ENCODE measurements at regions not wholly inside any gene's neighbourhood (a gene's known extent, or its start where the extent isn't known, plus 50 kb on each side); places are given as distances from the start of the nearest gene placed in this dataset.

DNA sequence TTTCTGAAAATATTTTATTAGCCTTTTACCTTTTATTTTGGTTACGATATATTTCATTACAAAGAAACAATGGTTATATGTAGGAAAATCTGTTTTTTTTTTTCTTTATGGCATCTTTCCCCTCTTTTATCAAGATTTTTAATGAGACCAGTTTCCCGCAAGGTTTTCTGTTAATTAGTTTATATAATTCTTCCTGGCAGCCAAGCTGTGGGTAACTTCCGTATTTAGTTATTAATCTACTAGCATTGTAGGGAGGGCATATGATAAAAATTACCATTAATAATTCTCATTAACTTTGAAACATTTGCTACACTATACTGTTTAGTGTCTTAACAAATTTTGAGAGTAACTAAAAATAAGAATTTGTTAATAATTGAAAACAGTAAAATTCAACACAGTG, 181.1 kb upstream of the GPRIN3 start:
- no peak for TF ChIP-seq POLR2A (IDR thresholded peaks at IDR 0.05; ENCODE audit: low read length)
- TF ChIP-seq GATA1 (IDR thresholded peaks at IDR 0.05; ENCODE audit: low read depth, low read length), result no peak
- DNase-seq, result no peak

DNA sequence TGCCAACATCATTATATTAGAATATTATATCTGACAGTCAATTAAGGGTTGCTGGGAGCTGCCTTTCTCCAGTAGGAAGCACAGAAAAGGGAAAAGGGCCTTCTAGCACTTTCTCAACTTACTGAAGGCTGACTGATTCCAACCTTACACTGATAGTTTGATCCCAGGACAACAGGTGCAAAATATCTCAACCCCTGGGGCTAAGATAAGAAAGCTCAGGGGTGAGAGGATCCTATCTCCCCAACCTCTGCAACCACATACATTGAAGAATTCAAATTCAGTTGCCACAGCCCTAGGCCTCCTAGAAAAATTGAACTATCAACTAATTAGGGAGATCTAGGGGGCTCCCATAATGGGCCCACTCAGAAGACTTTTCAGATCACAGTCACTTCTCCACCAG, 179.1 kb upstream of the GPRIN3 start:
- TF ChIP-seq POLR2A (IDR thresholded peaks at IDR 0.05; ENCODE audit: low read length) (no peak), GATA1 (IDR thresholded peaks at IDR 0.05; ENCODE audit: low read depth, low read length) (no peak)
- no peak for DNase-seq

DNA sequence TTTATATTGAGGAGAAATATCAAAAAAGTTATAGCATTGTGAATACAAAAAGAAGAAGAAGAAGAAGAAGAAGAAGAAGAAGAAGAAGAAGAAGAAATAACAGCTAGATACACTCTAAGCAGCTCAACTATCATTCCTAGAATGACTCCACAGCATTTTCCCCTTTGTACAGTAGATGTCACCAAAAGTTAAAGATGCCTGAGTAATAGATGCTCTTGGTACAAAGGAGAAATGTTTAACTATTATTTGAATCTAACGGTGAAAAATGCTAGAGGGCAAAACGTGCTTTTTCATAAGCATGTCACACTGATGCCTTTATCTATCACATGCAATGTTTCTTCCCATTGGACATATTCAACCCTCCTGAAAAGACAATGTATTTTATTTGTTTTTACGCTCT, 178.4 kb upstream of the GPRIN3 start:
- DNase-seq, result peak in 1 of 2 experiments; percentile 11
- no peak for TF ChIP-seq GATA1 (IDR thresholded peaks at IDR 0.05; ENCODE audit: low read depth, low read length)
- TF ChIP-seq POLR2A (IDR thresholded peaks at IDR 0.05; ENCODE audit: low read length), result no peak

DNA sequence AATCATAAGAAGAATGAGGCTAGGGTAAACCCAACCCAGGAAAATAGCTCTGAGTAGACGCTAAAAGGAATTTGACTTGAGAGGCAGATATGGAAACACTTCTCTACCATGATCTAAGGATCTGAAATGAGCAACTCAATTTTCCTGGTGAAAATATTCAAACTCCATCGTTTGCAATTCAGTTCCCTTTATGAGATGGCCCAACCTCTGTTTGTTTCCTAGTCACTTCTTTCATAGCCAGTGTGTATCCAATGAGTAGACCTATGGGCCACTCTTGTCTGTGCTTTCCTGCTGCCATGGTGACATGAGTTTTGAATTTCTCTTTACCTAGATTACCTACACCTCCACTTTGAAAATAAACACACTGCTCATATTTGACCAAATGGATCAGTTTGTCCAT, 176.2 kb upstream of the GPRIN3 start:
- no peak for DNase-seq
- TF ChIP-seq GATA1 (IDR thresholded peaks at IDR 0.05; ENCODE audit: low read depth, low read length) (no peak), POLR2A (IDR thresholded peaks at IDR 0.05; ENCODE audit: low read length) (no peak)

DNA sequence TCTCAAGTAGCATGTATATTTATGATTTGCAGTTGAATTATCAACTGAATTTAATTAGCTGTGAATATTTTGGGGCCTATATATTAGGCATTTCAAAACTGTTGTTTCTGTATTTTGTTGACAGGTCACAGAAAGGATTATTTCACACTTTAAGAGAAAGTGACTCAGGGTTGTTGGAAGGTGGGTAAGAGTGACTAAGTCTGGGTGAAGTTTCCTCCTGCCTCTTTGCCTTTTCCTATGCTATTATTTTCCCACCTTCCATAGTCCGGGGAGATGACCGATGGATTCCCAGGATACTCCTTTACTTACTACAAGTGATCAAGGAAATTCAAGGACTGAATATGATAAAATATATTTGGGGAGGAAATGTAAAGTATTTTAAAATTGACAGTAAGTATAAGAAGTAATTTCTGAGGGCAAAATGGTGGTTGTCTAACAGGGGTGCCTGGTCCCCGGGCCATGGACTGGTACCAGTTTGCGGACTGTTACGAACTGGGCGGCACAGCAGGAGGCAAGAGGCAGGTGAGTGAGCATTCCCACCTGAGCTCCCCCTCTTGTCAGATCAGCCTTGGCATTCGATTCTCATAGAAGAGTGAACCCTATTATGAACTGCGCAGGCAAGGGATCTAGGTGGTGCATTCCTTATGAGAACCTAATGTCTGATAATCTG, 175.5 kb upstream of the GPRIN3 start:
- DNase-seq, result no peak
- no peak for TF ChIP-seq GATA1 (IDR thresholded peaks at IDR 0.05; ENCODE audit: low read depth, low read length)
- TF ChIP-seq POLR2A (IDR thresholded peaks at IDR 0.05; ENCODE audit: low read length), result no peak

DNA sequence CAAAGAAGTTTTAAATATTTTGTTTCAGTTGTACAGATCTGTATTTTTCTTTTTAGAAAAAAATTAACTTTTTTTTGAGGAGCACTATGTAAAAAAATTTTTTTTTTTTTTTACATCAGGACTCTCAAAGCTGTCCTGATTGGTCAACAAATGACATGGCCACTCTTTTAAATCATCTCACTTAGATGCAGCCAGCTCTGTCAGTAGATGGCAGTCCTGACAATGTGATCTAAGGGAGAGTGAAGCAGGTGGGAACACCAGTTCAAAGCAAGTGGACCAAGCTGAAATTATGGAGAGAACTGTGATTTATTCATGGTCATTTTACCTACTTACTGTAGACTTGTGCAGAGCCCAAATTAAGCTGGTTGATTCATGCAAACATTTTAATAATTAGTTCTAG, 174.7 kb upstream of the GPRIN3 start:
- peak; percentile 36 to 42 for DNase-seq
- TF ChIP-seq GATA1 (IDR thresholded peaks at IDR 0.05; ENCODE audit: low read depth, low read length), result no peak
- no peak for TF ChIP-seq POLR2A (IDR thresholded peaks at IDR 0.05; ENCODE audit: low read length)

DNA sequence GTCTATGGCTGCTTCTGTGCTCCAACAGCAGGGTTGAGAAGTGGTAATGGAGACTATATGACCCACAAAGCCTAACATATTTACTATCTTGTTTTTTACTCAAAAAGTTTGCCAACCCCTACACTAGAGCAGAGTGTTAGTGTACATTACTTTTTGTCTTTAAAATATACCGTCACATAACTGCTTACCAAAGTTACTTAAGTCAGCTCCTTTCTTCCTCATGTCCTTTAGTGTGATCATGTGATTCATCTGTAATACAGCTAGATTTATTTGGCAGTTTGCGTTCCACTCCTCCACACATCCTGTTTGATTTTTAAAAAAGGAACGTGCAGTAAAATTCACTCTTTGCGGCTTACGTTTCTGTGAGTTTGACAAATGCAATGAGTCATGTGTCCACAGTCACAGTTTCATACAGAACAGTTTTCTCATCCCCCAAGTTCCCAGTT, 162.4 kb upstream of the GPRIN3 start:
- peak in 1 of 2 experiments; percentile 14 for DNase-seq
- TF ChIP-seq GATA1 (IDR thresholded peaks at IDR 0.05; ENCODE audit: low read depth, low read length) (no peak), POLR2A (IDR thresholded peaks at IDR 0.05; ENCODE audit: low read length) (no peak)

DNA sequence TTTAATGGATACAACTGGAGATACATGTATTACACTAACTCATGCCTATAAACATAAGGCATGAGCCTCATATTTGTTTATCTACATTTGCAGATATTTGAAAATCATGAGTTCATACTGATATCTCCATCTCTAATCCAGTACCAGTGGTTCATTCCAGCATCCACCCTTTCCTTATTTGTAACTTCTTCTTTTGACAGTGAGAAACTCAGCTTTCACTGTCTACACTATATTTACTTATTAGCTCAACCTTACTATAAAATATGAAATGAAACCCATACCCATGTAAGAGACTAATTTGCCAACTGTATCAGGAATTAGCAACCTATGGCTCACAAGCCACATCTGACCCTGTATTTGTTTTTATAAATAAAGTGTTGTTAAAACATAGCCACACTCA, 161.9 kb upstream of the GPRIN3 start:
- TF ChIP-seq POLR2A (IDR thresholded peaks at IDR 0.05; ENCODE audit: low read length) (no peak), GATA1 (IDR thresholded peaks at IDR 0.05; ENCODE audit: low read depth, low read length) (no peak)
- DNase-seq, result peak in 1 of 2 experiments; percentile 12

DNA sequence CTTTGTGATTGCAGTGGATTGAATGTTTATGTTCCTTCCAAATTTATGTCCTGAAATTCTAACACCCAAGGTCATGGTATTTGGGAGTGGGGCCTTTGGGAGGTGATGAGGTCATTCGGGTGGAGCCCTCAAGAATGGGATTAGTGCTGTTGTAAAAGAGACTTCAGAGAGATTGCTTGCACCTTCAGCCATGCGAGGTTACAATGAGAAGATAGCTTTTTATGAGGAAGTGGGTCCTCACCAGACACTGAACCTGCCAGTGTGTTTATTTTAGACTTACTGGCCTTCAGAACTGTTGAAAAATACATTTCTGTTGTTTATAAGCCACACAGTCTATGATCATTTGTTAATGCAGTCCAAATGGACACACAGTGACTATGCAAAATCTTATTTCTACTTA, 161.0 kb upstream of the GPRIN3 start:
- no peak for DNase-seq
- TF ChIP-seq GATA1 (IDR thresholded peaks at IDR 0.05; ENCODE audit: low read depth, low read length), result no peak
- TF ChIP-seq POLR2A (IDR thresholded peaks at IDR 0.05; ENCODE audit: low read length), result no peak

DNA sequence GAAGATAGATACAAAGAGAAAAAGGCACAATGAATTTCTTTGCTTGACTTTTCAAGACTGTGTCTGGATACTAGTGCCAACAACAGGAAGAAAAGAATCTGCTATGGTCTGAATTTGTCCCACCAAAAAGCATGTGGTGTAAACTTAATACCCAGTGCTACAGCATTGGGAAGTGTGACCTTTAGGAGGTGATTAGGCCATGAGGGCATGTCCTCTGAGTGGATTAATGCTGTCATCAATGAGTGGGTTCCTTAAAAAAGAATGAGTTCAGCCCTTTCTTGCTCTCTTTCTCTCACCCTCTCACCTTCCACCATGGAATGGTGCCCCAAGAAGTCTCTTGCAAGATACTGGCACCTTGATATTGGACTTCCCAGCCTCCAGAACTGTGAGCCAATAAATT, 155.7 kb upstream of the GPRIN3 start:
- TF ChIP-seq GATA1 (IDR thresholded peaks at IDR 0.05; ENCODE audit: low read depth, low read length) (no peak), POLR2A (IDR thresholded peaks at IDR 0.05; ENCODE audit: low read length) (no peak)
- DNase-seq, result no peak

DNA sequence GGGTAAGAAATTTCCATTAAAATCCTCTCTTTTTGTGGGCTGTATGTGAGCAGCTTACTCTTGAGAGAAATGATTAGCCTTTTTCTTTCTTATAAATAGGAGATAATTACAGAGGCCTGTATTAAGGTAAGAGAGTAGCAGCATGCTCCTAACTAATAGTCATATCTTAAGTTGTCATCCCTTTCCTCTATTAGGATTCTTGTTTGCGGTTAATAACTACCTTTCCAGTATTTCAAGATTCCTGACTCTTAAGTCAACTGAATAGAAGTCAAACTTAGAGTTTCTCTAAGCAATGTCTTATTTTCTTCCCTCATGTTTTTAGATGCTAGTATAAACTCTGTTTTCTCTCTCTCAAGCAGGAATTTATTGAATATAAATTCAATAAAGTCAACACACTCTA, 139.9 kb upstream of the GPRIN3 start:
- no peak for DNase-seq
- TF ChIP-seq GATA1 (IDR thresholded peaks at IDR 0.05; ENCODE audit: low read depth, low read length) (no peak), POLR2A (IDR thresholded peaks at IDR 0.05; ENCODE audit: low read length) (no peak)

DNA sequence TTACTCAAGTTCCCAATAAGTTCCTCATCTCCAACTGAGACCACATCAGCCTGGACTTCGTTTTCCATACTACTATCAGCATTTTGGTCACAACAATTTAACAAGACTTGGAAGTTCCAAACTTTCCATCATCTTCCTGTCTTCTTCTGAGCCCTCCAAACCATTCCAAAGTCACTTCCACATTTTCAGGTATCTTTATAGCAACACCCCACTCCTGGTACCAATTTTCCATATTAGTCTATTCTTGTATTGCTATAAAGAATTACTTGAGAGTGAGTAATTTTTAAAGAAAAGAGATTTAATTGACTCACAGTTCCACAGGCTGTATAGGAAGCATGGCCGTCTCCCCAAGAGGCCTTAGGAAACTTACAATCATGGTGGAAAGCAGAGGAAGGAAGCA, 138.6 kb upstream of the GPRIN3 start:
- no peak for DNase-seq
- no peak for TF ChIP-seq GATA1 (IDR thresholded peaks at IDR 0.05; ENCODE audit: low read depth, low read length)
- TF ChIP-seq POLR2A (IDR thresholded peaks at IDR 0.05; ENCODE audit: low read length), result no peak

DNA sequence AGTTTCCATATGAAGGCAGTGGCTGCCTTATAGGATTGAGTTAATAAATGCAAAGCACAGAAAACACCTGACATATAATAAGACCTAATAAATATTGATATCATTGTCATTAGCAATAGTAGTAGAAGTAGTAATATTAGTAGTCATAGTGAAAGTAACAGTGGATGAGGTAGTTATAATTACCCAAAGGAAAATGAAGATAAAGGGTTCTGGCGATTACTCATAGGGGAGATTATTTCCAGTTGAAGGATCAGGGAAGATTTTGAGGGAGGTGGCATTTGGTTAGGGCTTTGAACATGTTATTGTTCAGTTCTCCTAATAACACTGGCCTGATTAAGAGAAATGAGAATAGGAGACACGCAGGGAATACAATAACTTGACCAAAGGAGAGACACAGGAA, 131.9 kb upstream of the GPRIN3 start:
- DNase-seq, result no peak
- TF ChIP-seq GATA1 (IDR thresholded peaks at IDR 0.05; ENCODE audit: low read depth, low read length), result no peak
- TF ChIP-seq POLR2A (IDR thresholded peaks at IDR 0.05; ENCODE audit: low read length), result no peak

DNA sequence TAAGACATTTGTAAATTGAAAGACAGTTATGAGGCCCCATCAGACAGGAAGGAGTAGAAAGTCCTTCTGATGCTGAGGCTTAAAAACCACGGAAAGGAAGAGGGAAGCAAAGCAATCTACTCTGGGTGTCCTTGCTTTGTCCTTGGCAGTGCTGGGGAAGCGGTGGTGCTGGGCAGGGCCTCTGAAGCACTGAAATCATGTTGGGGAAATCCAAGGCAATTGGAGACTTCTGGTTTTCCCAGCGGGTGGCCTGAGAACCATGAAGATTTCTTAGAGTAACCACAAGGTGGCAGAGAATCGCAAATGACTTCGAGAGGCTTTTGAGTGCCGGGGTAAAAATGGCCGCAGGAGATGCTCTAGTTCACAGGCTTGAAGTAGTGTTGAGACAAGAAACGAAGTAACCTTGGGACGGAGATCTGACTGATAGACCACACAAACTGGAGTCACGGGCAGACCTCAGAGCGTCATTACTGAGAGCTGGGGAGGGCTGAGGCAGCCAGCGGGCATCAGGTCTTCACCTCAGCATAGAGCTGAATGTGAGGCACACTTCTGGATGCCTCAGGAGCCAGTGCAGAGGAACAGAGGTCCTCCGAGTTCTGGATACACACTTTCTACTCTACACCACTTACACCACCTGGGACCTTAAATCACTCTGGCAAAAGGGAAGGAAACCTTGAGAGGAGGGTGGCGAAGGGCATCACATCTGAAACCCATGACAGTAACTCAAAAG, 130.7 kb upstream of the GPRIN3 start:
- TF ChIP-seq GATA1 (IDR thresholded peaks at IDR 0.05; ENCODE audit: low read depth, low read length) (no peak), POLR2A (IDR thresholded peaks at IDR 0.05; ENCODE audit: low read length) (no peak)
- DNase-seq, result peak; percentile 35 to 52

Data from erythroblast (primary cell).